PC-3 (cell line): ENCODE measurements at regions not wholly inside any gene's neighbourhood (a gene's known extent, or its start where the extent isn't known, plus 50 kb on each side); places are given as distances from the start of the nearest gene placed in this dataset.
A peak's percentile ranks its signal among the peaks of the same experiment; 100 is the strongest.

Experiments used
- ATAC-seq: fragments of 200-7000 bp; cut with Tn5 transposase; 2 replicates; pipeline ENCODE4 v1.9.1; 2020; ENCODE audit warnings: mild to moderate bottlenecking, moderate library complexity
- BruUV-seq: library from RNA; stranded (reverse); fragments of 400-500 nt; replicated peaks from 2 replicates; lab custom pipeline; 2021; lab: Mats Ljungman, UMichigan
- CTCF ChIA-PET: fragments of 300-600 bp; sonication (Branson Sonifier 250); formaldehyde crosslinking; loops from one replicate; lab custom pipeline; 2022; ENCODE audit warnings: antibody characterized with exemption; lab: Charles Lee
- POLR2A ChIA-PET: fragments of 300-600 bp; sonication (Branson Sonifier 250); formaldehyde crosslinking; loops from one replicate; lab custom pipeline; 2022; ENCODE audit warnings: antibody characterized with exemption; ENCODE audit not compliant: unreplicated experiment; lab: Charles Lee
- DNase-seq: peaks from one replicate; pipeline ENCODE4 v3.0.0-alpha.2; 2015
- H2AFZ ChIP-seq: fragments of 300-600 bp; sonication (generic); 2 replicates; pipeline ENCODE4 v1.6.0; 2016; ENCODE audit warnings: antibody characterized with exemption, low read length
- H3F3A ChIP-seq: fragments of 300-600 bp; sonication (generic); one replicate; pipeline ENCODE4 v1.6.0; 2017; ENCODE audit warnings: antibody characterized with exemption, low read length, control low read depth, mild to moderate bottlenecking; ENCODE audit not compliant: unreplicated experiment
- H3K27ac ChIP-seq: fragments of 300-600 bp; sonication (generic); 2 replicates; pipeline ENCODE4 v1.5.1; 2016; ENCODE audit warnings: mild to moderate bottlenecking, low read length
- H3K27me3 ChIP-seq: fragments of 300-600 bp; sonication (generic); 2 replicates; pipeline ENCODE4 v1.6.1; 2016; ENCODE audit warnings: low read length, mixed read lengths
- H3K36me3 ChIP-seq: fragments of 300-600 bp; sonication (generic); 2 replicates; pipeline ENCODE4 v1.6.1; 2016; ENCODE audit warnings: low read depth, mixed run types, low read length, mixed read lengths
- H3K4me1 ChIP-seq: fragments of 300-600 bp; sonication (generic); 2 replicates; pipeline ENCODE4 v1.5.1; 2016; ENCODE audit warnings: low read length; ENCODE audit not compliant: insufficient read depth
- H3K4me2 ChIP-seq: fragments of 300-600 bp; sonication (generic); 2 replicates; pipeline ENCODE4 v1.6.0; 2016; ENCODE audit warnings: low read length
- H3K4me3 ChIP-seq: fragments of 300-600 bp; sonication (generic); 2 replicates; pipeline ENCODE4 v1.5.1; 2016; ENCODE audit warnings: mild to moderate bottlenecking, low read length, mixed read lengths
- H3K79me2 ChIP-seq: fragments of 300-600 bp; sonication (generic); 2 replicates; pipeline ENCODE4 v1.6.1; 2017; ENCODE audit warnings: low read length, mixed read lengths
- H3K9ac ChIP-seq: fragments of 300-600 bp; sonication (generic); 2 replicates; pipeline ENCODE4 v1.6.0; 2016; ENCODE audit warnings: mild to moderate bottlenecking, low read length
- H3K9me2 ChIP-seq: fragments of 300-600 bp; sonication (generic); replicated peaks from 2 replicates; pipeline ENCODE4 v1.6.1; 2016; ENCODE audit warnings: mixed run types, low read length, mixed read lengths
- H3K9me3 ChIP-seq: fragments of 300-600 bp; sonication (generic); 2 replicates; pipeline ENCODE4 v1.6.1; 2016; ENCODE audit warnings: low read length, mixed read lengths
- H4K20me1 ChIP-seq: fragments of 300-600 bp; sonication (generic); 2 replicates; pipeline ENCODE4 v1.6.1; 2016; ENCODE audit warnings: low read length, mixed read lengths
- EZH2 ChIP-seq: fragments of 300-600 bp; sonication (generic); IDR thresholded peaks from one replicate; pipeline ENCODE4 v1.6.1; 2017; ENCODE audit warnings: antibody characterized with exemption, mild to moderate bottlenecking, low read length; ENCODE audit not compliant: unreplicated experiment
- EZH2phosphoT487 ChIP-seq: fragments of 300-600 bp; sonication (generic); IDR thresholded peaks from 2 replicates; pipeline ENCODE4 v1.6.1; 2018; ENCODE audit warnings: mild to moderate bottlenecking, antibody characterized with exemption, low read length, borderline replicate concordance
- intact Hi-C: fragments of 100-400 bp; cut with micrococcal nuclease; formaldehyde crosslinking; loops from 2 replicates; pipeline ENCODE4 v1.9.0; 2023
- TF ChIP-seq, protein P1 (sequence below): fragments of 300-600 bp; sonication (generic); conservative IDR thresholded peaks from 2 replicates; pipeline ENCODE4 v1.5.1; 2017; ENCODE audit warnings: antibody characterized with exemption, low read depth, mild to moderate bottlenecking, low read length

GRCh38 chr5:143481697-143482531, 78.4 kb upstream of the NR3C1 start:
- H2AFZ ChIP-seq: no peak overlapping the region
- no peak overlapping the region for H3K27ac ChIP-seq
- H3K79me2 ChIP-seq: no peaks in the 10 kb centered on the region
- TF ChIP-seq, protein P1, sequence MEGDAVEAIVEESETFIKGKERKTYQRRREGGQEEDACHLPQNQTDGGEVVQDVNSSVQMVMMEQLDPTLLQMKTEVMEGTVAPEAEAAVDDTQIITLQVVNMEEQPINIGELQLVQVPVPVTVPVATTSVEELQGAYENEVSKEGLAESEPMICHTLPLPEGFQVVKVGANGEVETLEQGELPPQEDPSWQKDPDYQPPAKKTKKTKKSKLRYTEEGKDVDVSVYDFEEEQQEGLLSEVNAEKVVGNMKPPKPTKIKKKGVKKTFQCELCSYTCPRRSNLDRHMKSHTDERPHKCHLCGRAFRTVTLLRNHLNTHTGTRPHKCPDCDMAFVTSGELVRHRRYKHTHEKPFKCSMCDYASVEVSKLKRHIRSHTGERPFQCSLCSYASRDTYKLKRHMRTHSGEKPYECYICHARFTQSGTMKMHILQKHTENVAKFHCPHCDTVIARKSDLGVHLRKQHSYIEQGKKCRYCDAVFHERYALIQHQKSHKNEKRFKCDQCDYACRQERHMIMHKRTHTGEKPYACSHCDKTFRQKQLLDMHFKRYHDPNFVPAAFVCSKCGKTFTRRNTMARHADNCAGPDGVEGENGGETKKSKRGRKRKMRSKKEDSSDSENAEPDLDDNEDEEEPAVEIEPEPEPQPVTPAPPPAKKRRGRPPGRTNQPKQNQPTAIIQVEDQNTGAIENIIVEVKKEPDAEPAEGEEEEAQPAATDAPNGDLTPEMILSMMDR: no peak
- TF ChIP-seq EZH2 (no peak), EZH2phosphoT487 (no peak)
- H4K20me1 ChIP-seq: no peaks in the 10 kb centered on the region
- H3K27me3 ChIP-seq: no peaks in the 10 kb centered on the region
- POLR2A ChIA-PET: no interaction called here
- H3K9me3 ChIP-seq: no peaks in the 10 kb centered on the region
- ATAC-seq (no peak), DNase-seq (no peak)
- H3K4me1 ChIP-seq: peaks cover 7% of the 10 kb centered on the region; the same call in 1 of the 2 replicates
- no peak overlapping the region for H3K4me2 ChIP-seq
- no peaks in the 10 kb centered on the region for H3F3A ChIP-seq
- intact Hi-C loops: no loop called here
- no peak overlapping the region for H3K4me3 ChIP-seq
- CTCF ChIA-PET: no interaction called here
- H3K9me2 ChIP-seq: no peaks in the 10 kb centered on the region
- H3K9ac ChIP-seq: no peak overlapping the region
- no TSS peak for BruUV-seq
- H3K36me3 ChIP-seq: no peaks in the 10 kb centered on the region

DNA sequence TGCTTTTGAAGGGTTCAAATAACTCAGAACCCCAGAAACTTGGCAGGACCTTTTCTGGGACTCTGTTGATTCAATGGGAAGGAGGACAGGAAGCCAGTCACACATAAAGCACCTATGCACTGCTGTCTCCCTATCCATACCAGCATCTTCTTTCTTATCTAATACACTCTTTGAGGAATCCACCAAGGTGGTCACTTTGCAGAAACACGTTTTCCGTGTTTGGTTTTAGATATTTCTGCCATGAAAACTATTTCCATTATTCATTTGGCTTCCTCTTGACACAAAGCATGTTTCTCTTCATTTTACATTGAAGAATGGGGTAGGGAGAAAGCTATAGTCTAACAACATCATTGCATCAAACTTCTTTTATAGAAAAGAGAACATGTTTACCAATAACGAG, 76.5 kb upstream of the NR3C1 start:
- Histone ChIP-seq H3F3A (no peaks in the 10 kb centered on the region), H3K27me3 (no peaks in the 10 kb centered on the region), H3K4me2 (no peak overlapping the region), H3K36me3 (no peaks in the 10 kb centered on the region), H2AFZ (no peak overlapping the region), H3K27ac (no peak overlapping the region), H3K4me3 (no peak overlapping the region), H3K9me3 (no peaks in the 10 kb centered on the region), H3K9ac (no peak overlapping the region), H3K4me1 (peaks cover 7% of the 10 kb centered on the region; the same call in 1 of the 2 replicates), H3K79me2 (no peaks in the 10 kb centered on the region), H3K9me2 (no peaks in the 10 kb centered on the region), H4K20me1 (no peaks in the 10 kb centered on the region)
- DNase-seq: no peak
- TF ChIP-seq EZH2 (no peak), EZH2phosphoT487 (no peak)
- TF ChIP-seq, protein P1: no peak
- intact Hi-C loops: no loop called here
- no TSS peak for BruUV-seq
- ChIA-PET CTCF (no interaction called here), POLR2A (no interaction called here)
- no peak for ATAC-seq

DNA sequence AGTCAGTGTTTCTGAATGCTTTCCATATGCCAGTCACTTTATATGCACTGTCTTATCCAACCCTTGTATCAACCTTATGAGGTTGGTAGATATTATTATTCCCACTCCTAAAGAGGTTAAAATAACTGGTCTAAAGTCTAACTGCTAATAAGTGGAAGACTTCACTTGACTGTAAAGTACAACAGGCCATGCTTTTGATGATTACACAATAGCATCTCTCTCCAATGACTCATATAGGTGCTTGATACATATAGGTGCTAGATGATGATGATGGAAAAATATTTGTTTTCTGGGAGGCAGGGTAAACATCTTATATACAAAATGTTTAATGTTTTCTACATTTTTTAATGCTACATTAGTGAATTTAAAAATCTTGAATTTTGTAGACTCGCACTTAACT, 75.9 kb upstream of the NR3C1 start:
- ChIA-PET POLR2A (no interaction called here), CTCF (no interaction called here)
- Histone ChIP-seq H3K79me2 (no peaks in the 10 kb centered on the region), H3K4me3 (no peak overlapping the region), H3K4me1 (peaks cover 7% of the 10 kb centered on the region; the same call in 1 of the 2 replicates), H3F3A (no peaks in the 10 kb centered on the region), H3K9ac (no peak overlapping the region), H2AFZ (no peak overlapping the region), H3K27ac (no peak overlapping the region), H3K9me2 (no peaks in the 10 kb centered on the region), H3K9me3 (no peaks in the 10 kb centered on the region), H3K36me3 (no peaks in the 10 kb centered on the region), H3K27me3 (no peaks in the 10 kb centered on the region), H4K20me1 (no peaks in the 10 kb centered on the region), H3K4me2 (no peak overlapping the region)
- intact Hi-C loops: no loop called here
- no peak for TF ChIP-seq EZH2phosphoT487
- no peak for TF ChIP-seq EZH2
- TF ChIP-seq, protein P1: no peak
- BruUV-seq: no TSS peak
- no peak for ATAC-seq
- peak; percentile 61 for DNase-seq
